OCI-LY1 (cell line): ENCODE measurements at regions not wholly inside any gene's neighbourhood (a gene's known extent, or its start where the extent isn't known, plus 50 kb on each side); places are given as distances from the start of the nearest gene placed in this dataset.

Experiments
- H2AFZ ChIP-seq: fragments of 200-600 bp; sonication (generic), shearing (Covaris generic); 2 replicates; pipeline ENCODE4 v1.6.0; 2014; ENCODE audit warnings: antibody characterized with exemption, mild to moderate bottlenecking, low read length
- H3F3A ChIP-seq: fragments of 200-600 bp; sonication (generic), shearing (Covaris generic); 2 replicates; pipeline ENCODE4 v1.6.0; 2014; ENCODE audit warnings: mild to moderate bottlenecking, antibody characterized with exemption, low read length, moderate library complexity; ENCODE audit not compliant: insufficient read depth
- H3K27ac ChIP-seq: fragments of 200-600 bp; sonication (generic); 2 replicates; pipeline ENCODE4 v1.5.1; 2014; ENCODE audit warnings: low read length, mixed run types, mild to moderate bottlenecking, low read depth; ENCODE audit not compliant: poor library complexity, severe bottlenecking
- H3K27me3 ChIP-seq: fragments of 200-600 bp; sonication (generic); 2 replicates; pipeline ENCODE4 v1.6.0; 2014; ENCODE audit warnings: antibody characterized with exemption, mild to moderate bottlenecking, low read length, moderate library complexity; ENCODE audit not compliant: insufficient read depth
- H3K36me3 ChIP-seq: fragments of 200-600 bp; sonication (generic); 2 replicates; pipeline ENCODE4 v1.6.1; 2014; ENCODE audit warnings: mild to moderate bottlenecking, antibody characterized with exemption, low read length, moderate library complexity, mixed read lengths; ENCODE audit not compliant: insufficient read depth
- H3K4me1 ChIP-seq: fragments of 200-600 bp; sonication (generic); 2 replicates; pipeline ENCODE4 v1.5.1; 2014; ENCODE audit warnings: mild to moderate bottlenecking, low read length, moderate library complexity; ENCODE audit not compliant: insufficient read depth, severe bottlenecking
- H3K4me2 ChIP-seq: fragments of 200-600 bp; sonication (generic), shearing (Covaris generic); 2 replicates; pipeline ENCODE4 v1.6.1; 2014; ENCODE audit warnings: low read length
- H3K4me3 ChIP-seq: fragments of 200-600 bp; sonication (generic); 2 replicates; pipeline ENCODE4 v1.5.1; 2014; ENCODE audit warnings: low read length, low read depth, mild to moderate bottlenecking, mixed read lengths; ENCODE audit not compliant: poor library complexity, severe bottlenecking
- H3K79me2 ChIP-seq: fragments of 200-600 bp; shearing (Covaris generic); 2 replicates; pipeline ENCODE4 v1.6.1; 2016; ENCODE audit warnings: mixed run types, low read length, mixed read lengths; ENCODE audit not compliant: insufficient read depth
- H3K9ac ChIP-seq: fragments of 200-600 bp; sonication (generic), shearing (Covaris generic); 2 replicates; pipeline ENCODE4 v1.6.1; 2014; ENCODE audit warnings: mild to moderate bottlenecking, low read length, mixed read lengths
- H3K9me2 ChIP-seq: fragments of 200-600 bp; sonication (generic), shearing (Covaris generic); 2 replicates; pipeline ENCODE4 v1.6.1; 2014; ENCODE audit warnings: low read depth, mild to moderate bottlenecking, low read length, mixed read lengths
- H3K9me3 ChIP-seq: fragments of 200-600 bp; shearing (Covaris generic); 2 replicates; pipeline ENCODE4 v1.6.1; 2014; ENCODE audit warnings: low read length, mixed read lengths
- H4K20me1 ChIP-seq: fragments of 200-600 bp; sonication (generic), shearing (Covaris generic); 2 replicates; pipeline ENCODE4 v1.6.0; 2016; ENCODE audit warnings: mild to moderate bottlenecking, low read length; ENCODE audit not compliant: insufficient read depth
- CTCF ChIP-seq: fragments of 200-600 bp; sonication (generic), shearing (Covaris generic); IDR thresholded peaks from 2 replicates; pipeline ENCODE4 v1.5.1; 2017; ENCODE audit warnings: mild to moderate bottlenecking, antibody characterized with exemption, low read length, moderate library complexity, mixed read lengths
- EZH2 ChIP-seq: fragments of 200-600 bp; sonication (generic), shearing (Covaris generic); IDR thresholded peaks from 2 replicates; pipeline ENCODE4 v1.8.0; 2017; ENCODE audit warnings: borderline replicate concordance, mixed run types, mild to moderate bottlenecking, antibody characterized with exemption, low read length, moderate library complexity, mixed read lengths

GRCh38 chr5:51881901-51882300 is 498.7 kb downstream of the ISL1 start:
- no peaks in the 10 kb centered on the region for H3K36me3 ChIP-seq
- H4K20me1 ChIP-seq: no peaks in the 10 kb centered on the region
- no peak overlapping the region for H3K4me3 ChIP-seq
- H3K9ac ChIP-seq: no peak overlapping the region
- no peaks in the 10 kb centered on the region for H3F3A ChIP-seq
- H3K4me1 ChIP-seq: no peaks in the 10 kb centered on the region
- H3K4me2 ChIP-seq: no peak overlapping the region
- TF ChIP-seq CTCF (no peak), EZH2 (no peak)
- H3K79me2 ChIP-seq: no peaks in the 10 kb centered on the region
- no peaks in the 10 kb centered on the region for H3K9me3 ChIP-seq
- no peaks in the 10 kb centered on the region for H3K9me2 ChIP-seq
- H2AFZ ChIP-seq: no peak overlapping the region
- H3K27ac ChIP-seq: no peak overlapping the region
- no peaks in the 10 kb centered on the region for H3K27me3 ChIP-seq

GRCh38 chr5:51882647-51883046 is 499.4 kb downstream of the ISL1 start:
- TF ChIP-seq EZH2: no peak
- H3K79me2 ChIP-seq: no peaks in the 10 kb centered on the region
- H3K4me3 ChIP-seq: no peak overlapping the region
- no peak overlapping the region for H2AFZ ChIP-seq
- no peak overlapping the region for H3K9ac ChIP-seq
- no peaks in the 10 kb centered on the region for H4K20me1 ChIP-seq
- H3K9me3 ChIP-seq: no peaks in the 10 kb centered on the region
- no peak overlapping the region for H3K4me2 ChIP-seq
- H3K27me3 ChIP-seq: no peaks in the 10 kb centered on the region
- H3K36me3 ChIP-seq: no peaks in the 10 kb centered on the region
- H3K27ac ChIP-seq: no peak overlapping the region
- H3K4me1 ChIP-seq: no peaks in the 10 kb centered on the region
- no peaks in the 10 kb centered on the region for H3F3A ChIP-seq
- H3K9me2 ChIP-seq: no peaks in the 10 kb centered on the region

- Histone ChIP-seq H3K27me3 (no peaks in the 10 kb centered on the region), H3K27ac (no peak overlapping the region), H2AFZ (no peak overlapping the region), H3K36me3 (no peaks in the 10 kb centered on the region), H3K9me2 (no peaks in the 10 kb centered on the region), H3K4me1 (no peaks in the 10 kb centered on the region), H3K9ac (no peak overlapping the region), H3K4me2 (no peak overlapping the region), H3F3A (no peaks in the 10 kb centered on the region), H4K20me1 (no peaks in the 10 kb centered on the region), H3K9me3 (no peaks in the 10 kb centered on the region), H3K4me3 (no peak overlapping the region), H3K79me2 (no peaks in the 10 kb centered on the region)
- TF ChIP-seq EZH2: no peak
- no peak for TF ChIP-seq CTCF
Observed at GRCh38 chr5:51889703-51890102, 506.5 kb downstream of the ISL1 start.

- no peaks in the 10 kb centered on the region for H3K9me3 ChIP-seq
- H3K4me2 ChIP-seq: no peak overlapping the region
- TF ChIP-seq EZH2: no peak
- TF ChIP-seq CTCF: no peak
- no peaks in the 10 kb centered on the region for H3K4me1 ChIP-seq
- H2AFZ ChIP-seq: no peak overlapping the region
- no peaks in the 10 kb centered on the region for H4K20me1 ChIP-seq
- H3K9ac ChIP-seq: no peak overlapping the region
- no peak overlapping the region for H3K27ac ChIP-seq
- no peaks in the 10 kb centered on the region for H3K36me3 ChIP-seq
- H3K79me2 ChIP-seq: no peaks in the 10 kb centered on the region
- no peaks in the 10 kb centered on the region for H3F3A ChIP-seq
- H3K4me3 ChIP-seq: no peak overlapping the region
- no peaks in the 10 kb centered on the region for H3K9me2 ChIP-seq
- no peaks in the 10 kb centered on the region for H3K27me3 ChIP-seq
Observed at GRCh38 chr5:51890435-51891116, 507.3 kb downstream of the ISL1 start.
